ENCODE measurements at regions not wholly inside any gene's neighbourhood (a gene's known extent, or its start where the extent isn't known, plus 50 kb on each side); places are given as distances from the start of the nearest gene placed in this dataset.

DNA sequence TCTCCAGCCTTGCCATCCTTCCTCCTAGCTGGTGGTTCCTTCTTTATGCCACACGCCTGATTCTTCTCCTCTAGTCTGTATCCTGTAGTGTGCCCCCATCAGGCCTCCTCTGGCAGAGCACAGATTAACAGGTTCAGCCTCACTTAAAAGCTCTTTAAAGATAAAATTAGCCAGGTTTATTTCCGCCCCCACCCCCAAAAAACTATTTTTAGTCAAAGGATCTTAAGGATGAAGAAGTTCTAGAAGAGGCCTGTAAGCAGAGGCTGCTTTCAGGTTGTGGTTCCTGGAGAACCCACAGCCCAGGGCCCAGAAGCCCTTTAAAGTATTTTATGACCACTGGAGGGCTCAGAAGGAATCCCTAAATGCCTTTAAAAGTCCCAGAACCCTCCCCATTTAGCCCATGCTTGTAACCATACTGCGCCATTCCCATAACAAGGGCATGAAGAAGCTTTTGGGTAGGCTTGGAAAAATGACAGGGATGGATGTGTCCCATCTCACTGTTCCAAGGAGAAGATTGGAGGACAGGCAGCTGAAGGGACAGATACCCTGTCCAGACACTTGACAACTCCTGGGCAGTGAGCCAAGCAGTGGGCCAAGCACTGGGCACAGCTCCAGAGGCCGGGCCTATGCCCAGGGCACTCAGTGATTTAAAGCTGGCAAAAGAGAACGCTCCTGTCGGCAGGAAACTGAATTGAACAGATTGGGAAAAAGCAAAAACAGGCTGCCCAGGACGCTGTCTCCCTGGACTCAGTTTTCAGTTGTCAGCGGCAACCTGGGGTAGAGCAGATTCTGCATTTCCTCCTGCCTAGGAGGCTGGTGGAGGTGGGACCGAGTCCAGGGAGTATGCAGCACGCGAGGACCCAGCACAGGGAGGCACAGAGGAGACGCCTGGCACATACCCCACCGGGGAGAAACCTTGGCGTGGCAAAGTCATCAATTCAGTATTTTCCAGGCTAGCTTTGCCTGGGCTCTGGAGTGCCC is 106.3 kb upstream of the SSBP2 start:
- TF ChIP-seq YY1 (IDR thresholded peaks at IDR 0.05; ENCODE audit: insufficient read depth, insufficient read length) (no peak), ZNF274 (IDR thresholded peaks at IDR 0.05; ENCODE audit: low read depth, low read length) (no peak), SUZ12 (IDR thresholded peaks at IDR 0.05; ENCODE audit: extremely low read depth, insufficient read depth, insufficient read length) (no peak)
